ENCODE measurements at regions not wholly inside any gene's neighbourhood (a gene's known extent, or its start where the extent isn't known, plus 50 kb on each side); places are given as distances from the start of the nearest gene placed in this dataset.

DNA sequence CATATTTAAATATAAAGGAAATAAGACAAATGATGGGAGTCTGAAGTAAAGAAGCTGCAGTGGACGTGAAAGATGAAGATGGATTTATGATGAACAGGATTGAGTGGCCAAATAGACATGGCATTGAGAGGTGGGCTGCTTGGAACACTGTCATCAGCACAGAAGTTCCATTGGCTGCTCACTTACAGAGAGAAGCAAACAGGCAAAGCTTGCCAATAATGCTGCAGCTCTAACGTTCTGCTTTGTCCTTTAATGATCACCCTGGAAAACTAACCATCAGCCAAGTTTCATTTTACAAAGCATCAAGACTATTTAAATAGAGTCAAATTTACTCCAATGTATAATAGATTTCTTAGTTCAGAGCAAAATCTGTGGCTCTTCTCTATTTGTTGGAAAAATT, 721.4 kb downstream of the TMTC2 start:
- TF ChIP-seq POLR2AphosphoS5 (IDR thresholded peaks at IDR 0.05; ENCODE audit: low read depth, low read length) (no peak), TAF1 (IDR thresholded peaks at IDR 0.05; ENCODE audit: borderline replicate concordance, insufficient read depth, low read length) (no peak), SIN3A (IDR thresholded peaks at IDR 0.05; ENCODE audit: borderline replicate concordance, insufficient read depth, low read length) (no peak), FOXP2 (optimal IDR thresholded peaks at IDR 0.05; ENCODE audit: borderline replicate concordance, extremely low read depth, extremely low read length, insufficient read depth) (no peak)
- TF ChIP-seq, protein P1, sequence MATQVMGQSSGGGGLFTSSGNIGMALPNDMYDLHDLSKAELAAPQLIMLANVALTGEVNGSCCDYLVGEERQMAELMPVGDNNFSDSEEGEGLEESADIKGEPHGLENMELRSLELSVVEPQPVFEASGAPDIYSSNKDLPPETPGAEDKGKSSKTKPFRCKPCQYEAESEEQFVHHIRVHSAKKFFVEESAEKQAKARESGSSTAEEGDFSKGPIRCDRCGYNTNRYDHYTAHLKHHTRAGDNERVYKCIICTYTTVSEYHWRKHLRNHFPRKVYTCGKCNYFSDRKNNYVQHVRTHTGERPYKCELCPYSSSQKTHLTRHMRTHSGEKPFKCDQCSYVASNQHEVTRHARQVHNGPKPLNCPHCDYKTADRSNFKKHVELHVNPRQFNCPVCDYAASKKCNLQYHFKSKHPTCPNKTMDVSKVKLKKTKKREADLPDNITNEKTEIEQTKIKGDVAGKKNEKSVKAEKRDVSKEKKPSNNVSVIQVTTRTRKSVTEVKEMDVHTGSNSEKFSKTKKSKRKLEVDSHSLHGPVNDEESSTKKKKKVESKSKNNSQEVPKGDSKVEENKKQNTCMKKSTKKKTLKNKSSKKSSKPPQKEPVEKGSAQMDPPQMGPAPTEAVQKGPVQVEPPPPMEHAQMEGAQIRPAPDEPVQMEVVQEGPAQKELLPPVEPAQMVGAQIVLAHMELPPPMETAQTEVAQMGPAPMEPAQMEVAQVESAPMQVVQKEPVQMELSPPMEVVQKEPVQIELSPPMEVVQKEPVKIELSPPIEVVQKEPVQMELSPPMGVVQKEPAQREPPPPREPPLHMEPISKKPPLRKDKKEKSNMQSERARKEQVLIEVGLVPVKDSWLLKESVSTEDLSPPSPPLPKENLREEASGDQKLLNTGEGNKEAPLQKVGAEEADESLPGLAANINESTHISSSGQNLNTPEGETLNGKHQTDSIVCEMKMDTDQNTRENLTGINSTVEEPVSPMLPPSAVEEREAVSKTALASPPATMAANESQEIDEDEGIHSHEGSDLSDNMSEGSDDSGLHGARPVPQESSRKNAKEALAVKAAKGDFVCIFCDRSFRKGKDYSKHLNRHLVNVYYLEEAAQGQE (IDR thresholded peaks at IDR 0.05; ENCODE audit: insufficient read depth in 1 of 2, low read depth in 2 of 2, low read length in 2 of 2): no peak

DNA sequence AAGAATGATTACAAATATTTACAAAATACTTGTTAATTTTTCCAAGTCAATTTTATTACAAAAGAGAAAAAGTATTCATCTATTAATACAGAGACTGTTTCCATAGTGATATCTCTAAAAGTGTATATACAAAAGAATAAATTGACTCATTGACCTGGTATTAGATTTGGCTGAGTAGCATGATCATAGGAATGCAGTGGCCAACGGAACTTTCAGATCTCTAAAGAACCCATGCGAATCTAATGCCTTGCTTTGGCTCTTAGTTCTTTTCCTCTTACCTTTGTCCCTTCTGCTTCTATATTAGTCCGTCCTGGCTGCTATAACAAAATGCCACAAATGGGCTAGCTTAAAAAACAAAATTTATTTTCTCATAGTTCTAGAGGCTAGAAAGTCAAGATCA, 717.8 kb downstream of the TMTC2 start:
- no peak for TF ChIP-seq POLR2AphosphoS5 (IDR thresholded peaks at IDR 0.05; ENCODE audit: low read depth, low read length)
- TF ChIP-seq, protein P1 (IDR thresholded peaks at IDR 0.05; ENCODE audit: insufficient read depth in 1 of 2, low read depth in 2 of 2, low read length in 2 of 2): no peak

DNA sequence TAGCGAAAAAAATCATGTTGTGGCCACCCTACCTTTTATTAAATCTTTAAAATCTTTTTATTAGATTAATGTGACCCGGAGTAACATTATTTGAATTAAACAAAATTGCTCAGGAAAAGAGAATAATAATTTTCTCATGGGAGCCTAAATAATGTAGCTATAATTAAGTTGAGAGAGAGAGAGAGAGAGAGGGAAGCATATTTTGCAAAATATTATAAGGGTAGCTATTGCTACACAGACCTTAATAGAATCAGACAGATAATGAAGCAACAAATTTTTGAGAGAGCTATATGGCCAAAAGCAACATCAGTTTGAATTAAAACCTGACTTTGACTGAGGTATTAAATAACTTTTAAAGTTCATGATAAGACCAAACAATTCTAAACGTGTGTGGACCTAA, 703.5 kb downstream of the TMTC2 start:
- TF ChIP-seq POLR2AphosphoS5 (IDR thresholded peaks at IDR 0.05; ENCODE audit: low read depth, low read length): no peak
- TF ChIP-seq FOXP2 (optimal IDR thresholded peaks at IDR 0.05; ENCODE audit: borderline replicate concordance, extremely low read depth, extremely low read length, insufficient read depth): no peak
- TF ChIP-seq, protein P1 (IDR thresholded peaks at IDR 0.05; ENCODE audit: insufficient read depth in 1 of 2, low read depth in 2 of 2, low read length in 2 of 2): no peak
- TF ChIP-seq SIN3A (IDR thresholded peaks at IDR 0.05; ENCODE audit: borderline replicate concordance, insufficient read depth, low read length): no peak
- no peak for TF ChIP-seq TAF1 (IDR thresholded peaks at IDR 0.05; ENCODE audit: borderline replicate concordance, insufficient read depth, low read length)

DNA sequence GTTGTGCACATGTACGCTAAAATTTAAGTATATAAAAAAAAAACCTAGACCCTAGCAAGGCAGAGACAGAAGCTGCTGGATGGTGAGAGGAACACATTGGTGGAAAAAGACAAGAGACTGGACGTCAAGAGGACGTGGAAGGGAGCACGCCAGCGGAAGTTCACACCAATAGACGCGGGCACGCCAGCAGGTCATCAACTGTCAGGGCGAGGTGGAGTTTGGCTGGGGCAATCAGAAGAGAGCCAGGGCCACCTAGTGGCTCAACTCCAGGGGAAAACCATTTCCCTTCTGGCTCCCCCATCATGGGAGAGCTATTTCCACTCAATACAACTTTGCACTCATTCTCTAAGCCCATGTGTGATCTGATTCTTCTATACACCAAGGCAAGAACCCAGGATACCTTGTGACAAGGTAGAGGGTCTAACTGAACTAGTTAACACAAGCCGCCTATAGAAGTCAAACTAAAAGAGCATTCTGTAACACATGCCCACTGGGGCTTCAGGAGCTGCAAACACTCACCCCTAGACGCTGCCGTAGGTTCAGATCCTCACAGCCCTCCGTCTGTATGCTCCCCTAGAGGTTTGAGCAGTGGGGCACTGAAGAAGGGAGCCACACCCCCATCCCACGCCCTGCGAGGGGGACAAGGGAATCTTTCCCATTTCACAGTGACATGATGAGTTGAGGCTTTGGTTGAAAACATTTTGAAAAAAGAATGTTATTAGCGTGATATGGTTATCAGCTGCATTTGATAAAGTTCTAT, 702.7 kb downstream of the TMTC2 start:
- TF ChIP-seq POLR2AphosphoS5 (IDR thresholded peaks at IDR 0.05; ENCODE audit: low read depth, low read length) (no peak), TAF1 (IDR thresholded peaks at IDR 0.05; ENCODE audit: borderline replicate concordance, insufficient read depth, low read length) (no peak), SIN3A (IDR thresholded peaks at IDR 0.05; ENCODE audit: borderline replicate concordance, insufficient read depth, low read length) (no peak), FOXP2 (optimal IDR thresholded peaks at IDR 0.05; ENCODE audit: borderline replicate concordance, extremely low read depth, extremely low read length, insufficient read depth) (no peak)
- TF ChIP-seq, protein P1 (IDR thresholded peaks at IDR 0.05; ENCODE audit: insufficient read depth in 1 of 2, low read depth in 2 of 2, low read length in 2 of 2): no peak

DNA sequence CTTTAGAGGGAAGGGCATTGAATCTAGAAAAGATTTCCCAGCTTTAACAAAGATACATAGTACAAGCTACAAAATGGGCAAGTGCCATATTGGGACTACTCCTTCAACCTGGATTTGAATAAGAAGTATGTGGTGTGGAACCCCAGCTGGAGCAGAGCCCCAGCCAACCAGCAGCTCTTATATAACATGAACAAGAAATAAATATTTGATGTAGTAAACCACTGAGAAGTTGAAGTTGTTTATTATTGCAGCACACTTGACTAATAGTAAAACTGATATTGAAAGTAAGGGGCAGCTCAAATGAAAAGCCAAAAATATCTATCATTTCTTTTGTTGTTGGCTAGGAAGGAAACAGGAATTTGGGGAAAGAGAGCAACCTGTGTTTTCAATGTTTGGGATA, 701.8 kb downstream of the TMTC2 start:
- TF ChIP-seq TAF1 (IDR thresholded peaks at IDR 0.05; ENCODE audit: borderline replicate concordance, insufficient read depth, low read length) (no peak), SIN3A (IDR thresholded peaks at IDR 0.05; ENCODE audit: borderline replicate concordance, insufficient read depth, low read length) (no peak), POLR2AphosphoS5 (IDR thresholded peaks at IDR 0.05; ENCODE audit: low read depth, low read length) (no peak), FOXP2 (optimal IDR thresholded peaks at IDR 0.05; ENCODE audit: borderline replicate concordance, extremely low read depth, extremely low read length, insufficient read depth) (no peak)
- TF ChIP-seq, protein P1 (IDR thresholded peaks at IDR 0.05; ENCODE audit: insufficient read depth in 1 of 2, low read depth in 2 of 2, low read length in 2 of 2): no peak

All from PFSK-1 (cell line).